ENCODE measurements at regions not wholly inside any gene's neighbourhood (a gene's known extent, or its start where the extent isn't known, plus 50 kb on each side); places are given as distances from the start of the nearest gene placed in this dataset.

DNA sequence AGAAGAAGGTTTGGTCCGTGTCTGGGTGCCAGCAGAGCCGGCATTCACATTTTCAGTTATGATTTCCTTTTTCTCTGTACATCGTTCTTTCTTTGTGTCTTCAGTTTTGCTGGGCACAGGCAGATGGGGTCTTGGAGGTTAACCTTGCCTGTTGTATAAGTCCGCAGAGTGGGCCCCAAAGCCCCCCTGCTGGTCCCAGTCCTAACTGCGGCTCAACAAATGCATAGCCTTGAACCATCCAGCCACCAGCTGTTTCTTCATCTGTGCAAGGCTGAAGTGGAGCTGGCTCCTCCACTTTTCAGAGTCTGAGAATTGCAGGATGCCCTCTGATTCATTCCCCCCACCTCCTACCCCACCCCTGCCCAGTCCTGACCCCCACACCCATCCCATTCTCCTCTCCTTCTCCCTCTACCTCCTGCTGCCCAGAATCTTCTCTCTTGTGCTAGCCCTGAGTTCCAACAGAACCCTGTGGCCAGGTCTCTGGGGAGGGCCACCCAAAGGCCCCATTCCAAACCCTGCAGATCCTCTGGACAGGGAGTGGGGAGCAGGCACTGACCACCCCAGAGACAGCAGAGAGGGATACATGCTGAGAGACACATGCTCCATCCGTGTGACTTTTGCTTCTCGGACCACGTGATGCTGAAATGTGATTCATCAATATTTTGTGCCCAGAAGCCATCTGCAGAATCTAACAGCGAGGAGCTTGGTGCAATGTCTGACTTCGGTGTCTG lies 386.5 kb upstream of the SULF2 start:
- TF ChIP-seq, protein P1, sequence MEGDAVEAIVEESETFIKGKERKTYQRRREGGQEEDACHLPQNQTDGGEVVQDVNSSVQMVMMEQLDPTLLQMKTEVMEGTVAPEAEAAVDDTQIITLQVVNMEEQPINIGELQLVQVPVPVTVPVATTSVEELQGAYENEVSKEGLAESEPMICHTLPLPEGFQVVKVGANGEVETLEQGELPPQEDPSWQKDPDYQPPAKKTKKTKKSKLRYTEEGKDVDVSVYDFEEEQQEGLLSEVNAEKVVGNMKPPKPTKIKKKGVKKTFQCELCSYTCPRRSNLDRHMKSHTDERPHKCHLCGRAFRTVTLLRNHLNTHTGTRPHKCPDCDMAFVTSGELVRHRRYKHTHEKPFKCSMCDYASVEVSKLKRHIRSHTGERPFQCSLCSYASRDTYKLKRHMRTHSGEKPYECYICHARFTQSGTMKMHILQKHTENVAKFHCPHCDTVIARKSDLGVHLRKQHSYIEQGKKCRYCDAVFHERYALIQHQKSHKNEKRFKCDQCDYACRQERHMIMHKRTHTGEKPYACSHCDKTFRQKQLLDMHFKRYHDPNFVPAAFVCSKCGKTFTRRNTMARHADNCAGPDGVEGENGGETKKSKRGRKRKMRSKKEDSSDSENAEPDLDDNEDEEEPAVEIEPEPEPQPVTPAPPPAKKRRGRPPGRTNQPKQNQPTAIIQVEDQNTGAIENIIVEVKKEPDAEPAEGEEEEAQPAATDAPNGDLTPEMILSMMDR (IDR thresholded peaks at IDR 0.05) = no peak
- TF ChIP-seq POLR2A (IDR thresholded peaks at IDR 0.05) = no peak
